ENCODE measurements at regions not wholly inside any gene's neighbourhood (a gene's known extent, or its start where the extent isn't known, plus 50 kb on each side); places are given as distances from the start of the nearest gene placed in this dataset.
"Not testable (repeated sequence)": the region's sequence is repeated elsewhere in the genome, so short reads cannot be mapped to it uniquely, and the experiment has no call there.

- DNase-seq (ENCODE audit: low read depth), result no peak
Observed at GRCh38 chr12:68387338-68387737, 55.2 kb upstream of the MDM1 start.

DNA sequence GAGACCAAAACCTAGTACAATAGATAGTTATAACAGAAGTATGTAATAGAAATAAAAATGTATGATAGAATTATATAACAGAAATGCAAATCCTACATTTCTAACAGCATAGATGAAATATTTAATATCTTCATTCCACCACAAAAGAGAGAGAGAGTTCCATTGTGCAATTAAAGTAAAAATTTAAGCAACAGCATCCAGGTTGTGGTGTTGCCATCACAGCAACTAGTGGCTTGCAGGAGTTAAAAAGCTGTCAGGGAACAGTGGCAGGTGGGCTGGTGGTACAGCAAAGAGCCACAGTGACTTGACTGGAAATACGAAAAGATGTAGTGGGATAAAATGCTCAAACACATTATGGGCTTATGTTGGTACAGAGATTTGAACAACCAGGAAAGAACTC is 57.1 kb upstream of the MDM1 start:
- DNase-seq (ENCODE audit: low read depth), result no peak

DNA sequence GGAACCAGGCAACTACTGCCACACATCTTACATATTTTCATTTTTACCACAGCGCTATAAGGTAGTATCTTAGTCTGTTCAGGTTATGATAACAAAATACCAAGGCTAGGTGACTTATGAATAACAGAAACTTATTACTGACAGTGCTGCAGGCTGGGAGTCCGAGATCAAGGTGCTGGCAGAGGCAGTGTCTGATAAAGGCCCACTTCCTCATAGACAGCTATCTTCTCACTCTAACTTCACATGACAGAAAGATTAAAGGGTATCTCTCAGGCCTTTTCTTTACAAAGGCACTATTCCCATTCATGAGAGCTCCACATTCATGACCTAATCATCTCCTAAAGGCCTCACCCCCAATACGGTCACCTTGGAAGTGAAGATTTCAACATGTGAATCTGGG is 59.8 kb upstream of the MDM1 start:
- DNase-seq (ENCODE audit: low read depth), result no peak

- DNase-seq (ENCODE audit: low read depth), result no peak
Observed at GRCh38 chr12:68392376-68392775, 60.2 kb upstream of the MDM1 start.

DNA sequence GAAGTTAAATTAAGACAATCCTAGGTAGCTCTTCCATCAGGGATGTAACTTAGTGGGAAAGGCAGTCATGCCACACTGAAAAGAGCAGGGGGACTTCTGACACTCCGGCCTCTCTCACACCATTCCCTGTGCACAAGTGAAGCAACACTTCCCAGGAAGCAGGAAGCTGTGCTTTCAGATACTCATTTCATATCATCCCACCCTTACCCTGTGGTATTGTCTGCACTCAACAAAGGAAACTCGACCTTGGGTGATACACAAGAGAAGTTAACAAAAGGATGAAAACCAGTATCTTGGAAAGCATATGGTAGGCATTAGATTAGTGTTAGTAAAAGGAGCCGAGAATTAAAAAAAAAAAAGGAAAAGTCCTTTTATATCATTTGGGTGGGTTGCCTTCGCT is 61.3 kb upstream of the MDM1 start:
- no peak for DNase-seq (ENCODE audit: low read depth)

GRCh38 chr12:68397566-68398158 is 65.5 kb upstream of the MDM1 start:
- no peak for DNase-seq (ENCODE audit: low read depth)

- not testable (repeated sequence) for DNase-seq (ENCODE audit: low read depth)
Observed at GRCh38 chr12:68398689-68399088, 66.5 kb upstream of the MDM1 start.

DNA sequence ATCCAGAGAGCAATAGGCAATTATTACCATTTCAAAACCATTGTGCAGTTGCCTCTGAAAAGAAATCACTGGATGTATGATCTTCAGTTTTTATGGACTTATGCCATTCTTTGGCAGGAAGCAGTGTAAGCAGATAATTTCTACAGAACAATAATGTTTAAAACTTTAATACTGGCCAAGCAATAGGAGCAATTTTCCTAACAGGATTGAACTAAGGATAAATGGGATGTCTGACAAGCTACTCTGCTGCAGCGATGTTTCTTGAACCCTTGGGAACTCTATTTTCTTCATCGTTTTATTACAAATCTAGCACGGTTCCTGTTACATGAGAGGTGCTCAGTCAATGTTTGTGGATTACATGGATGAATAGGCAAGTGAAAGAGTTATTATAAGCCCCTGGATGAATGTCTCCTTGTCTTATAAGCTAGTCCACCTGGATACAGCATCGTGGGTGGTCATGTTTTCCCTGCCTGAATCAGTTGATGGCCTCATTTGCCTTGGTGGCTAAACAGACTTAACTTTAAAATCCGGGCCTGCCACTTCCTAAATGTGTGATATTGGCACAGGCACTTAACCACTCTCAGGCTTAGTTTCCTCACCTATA is 68.2 kb upstream of the MDM1 start:
- DNase-seq (ENCODE audit: low read depth), result no peak

GRCh38 chr12:68402422-68402821 is 70.3 kb upstream of the MDM1 start:
- DNase-seq (ENCODE audit: low read depth), result no peak

GRCh38 chr12:68403296-68403695 is 71.1 kb upstream of the MDM1 start:
- no peak for DNase-seq (ENCODE audit: low read depth)

- no peak for DNase-seq (ENCODE audit: low read depth)
Observed at GRCh38 chr12:68403711-68404110, 71.5 kb upstream of the MDM1 start.

- no peak for DNase-seq (ENCODE audit: low read depth)
Observed at GRCh38 chr12:68405343-68405781, 73.2 kb upstream of the MDM1 start.

GRCh38 chr12:68406134-68406576 is 74.0 kb upstream of the MDM1 start:
- DNase-seq (ENCODE audit: low read depth), result peak; percentile 48

GRCh38 chr12:68406911-68407310 is 74.7 kb upstream of the MDM1 start:
- no peak for DNase-seq (ENCODE audit: low read depth)

- DNase-seq (ENCODE audit: low read depth), result no peak
Observed at GRCh38 chr12:68410018-68410660, 78.0 kb upstream of the MDM1 start.

DNA sequence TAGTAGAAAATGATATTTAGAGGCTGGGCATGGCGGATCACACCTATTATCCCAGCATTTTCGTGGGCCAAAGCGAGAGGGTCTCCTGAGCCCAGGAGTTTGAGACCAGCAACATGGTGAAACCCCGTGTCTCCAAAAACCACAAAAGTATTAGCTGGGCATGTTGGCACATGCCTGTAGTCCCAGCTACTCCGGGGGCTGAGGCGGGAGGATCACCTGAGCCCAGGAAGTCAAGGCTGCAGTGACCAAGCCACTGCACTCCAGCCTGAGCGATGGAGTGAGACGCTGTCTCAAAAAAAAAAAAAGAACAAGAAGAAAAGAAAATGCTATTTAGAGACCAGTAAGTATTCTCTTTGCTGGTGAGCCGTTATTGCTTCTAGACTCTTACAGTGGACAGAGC is 79.2 kb upstream of the MDM1 start:
- DNase-seq (ENCODE audit: low read depth), result no peak

- no peak for DNase-seq (ENCODE audit: low read depth)
Observed at GRCh38 chr12:68414988-68415387, 82.8 kb upstream of the MDM1 start.

GRCh38 chr12:68416350-68416749 is 84.2 kb upstream of the MDM1 start:
- no peak for DNase-seq (ENCODE audit: low read depth)

DNA sequence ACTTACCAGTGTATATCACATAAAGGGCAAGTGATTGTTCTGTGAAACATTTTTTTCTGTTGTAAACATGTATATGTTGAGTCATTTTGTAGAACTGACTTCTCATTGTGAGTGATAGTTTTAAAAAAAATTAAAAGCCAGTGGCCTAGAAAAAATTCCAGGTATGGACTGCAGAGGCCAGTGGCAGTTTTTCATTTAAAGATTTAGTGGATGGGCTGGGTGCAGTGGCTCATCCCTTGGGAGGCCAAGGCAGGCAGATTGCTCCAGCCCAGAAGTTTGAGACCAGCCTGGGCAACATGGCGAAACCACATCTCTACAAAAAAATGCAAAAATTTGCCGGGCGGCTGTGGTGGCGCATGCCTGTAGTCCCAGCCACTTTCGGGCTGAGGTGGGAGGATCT is 84.7 kb upstream of the MDM1 start:
- peak; percentile 67 for DNase-seq (ENCODE audit: low read depth)

- no peak for DNase-seq (ENCODE audit: low read depth)
Observed at GRCh38 chr12:68418137-68418460, 85.9 kb upstream of the MDM1 start.

- peak; percentile 17 for DNase-seq (ENCODE audit: low read depth)
Observed at GRCh38 chr12:68420225-68421010, 88.3 kb upstream of the MDM1 start.

GRCh38 chr12:68422159-68422558 is 90.0 kb upstream of the MDM1 start:
- DNase-seq (ENCODE audit: low read depth), result no peak

DNA sequence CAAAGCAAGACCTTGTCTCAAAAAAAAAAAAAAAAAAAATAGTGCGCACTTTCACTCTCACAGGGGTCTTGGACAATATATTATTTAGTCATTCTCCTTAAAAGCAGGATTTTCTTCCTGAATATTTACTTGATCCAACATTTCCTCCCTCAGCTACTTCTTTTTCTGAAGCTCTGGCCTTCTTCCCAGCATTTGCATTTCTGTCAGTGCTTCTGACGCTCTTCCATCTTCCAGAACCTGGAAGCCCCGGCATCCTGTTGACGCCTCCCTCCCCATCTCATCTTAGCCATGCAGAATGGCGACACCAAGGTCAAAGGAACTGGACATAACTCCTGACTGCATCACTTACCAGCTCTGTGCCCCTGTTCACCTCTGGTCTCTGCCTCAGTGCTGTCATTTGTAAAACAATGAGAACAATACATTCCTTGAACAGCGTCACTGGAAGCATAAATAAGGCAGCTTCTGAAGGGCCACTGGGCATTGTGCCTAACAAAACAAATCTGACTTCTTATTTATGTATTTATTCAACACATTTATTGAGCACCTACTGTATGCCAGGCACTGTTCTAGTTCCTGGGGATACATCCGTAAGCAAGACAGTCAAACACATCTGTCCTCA is 90.9 kb upstream of the MDM1 start:
- DNase-seq (ENCODE audit: low read depth), result no peak
